Neural cell (in vitro differentiated cells): ENCODE measurements at regions not wholly inside any gene's neighbourhood (a gene's known extent, or its start where the extent isn't known, plus 50 kb on each side); places are given as distances from the start of the nearest gene placed in this dataset.

ENCODE experiments used
- H2AFZ ChIP-seq: fragments of 200-600, 300-800 bp; sonication (generic), shearing (Covaris generic); 2 replicates; pipeline ENCODE4 v1.6.0; 2014; ENCODE audit warnings: low read depth, mild to moderate bottlenecking, antibody characterized with exemption, low read length, moderate library complexity
- H3F3A ChIP-seq: fragments of 200-600 bp; shearing (Covaris generic); 2 replicates; pipeline ENCODE4 v1.6.1; 2016; ENCODE audit warnings: mild to moderate bottlenecking, moderate library complexity, mixed read lengths, antibody characterized with exemption, low read length; ENCODE audit not compliant: insufficient read depth, poor library complexity, severe bottlenecking
- H3K27ac ChIP-seq: fragments of 200-600, 300-800 bp; sonication (generic), shearing (Covaris generic); 2 replicates; pipeline ENCODE4 v1.5.1; 2014; ENCODE audit warnings: mild to moderate bottlenecking, low read length, moderate library complexity
- H3K27me3 ChIP-seq: fragments of 300-800, 200-600 bp; sonication (generic), shearing (Covaris generic); 2 replicates; pipeline ENCODE4 v1.6.0; 2014; ENCODE audit warnings: mild to moderate bottlenecking, low read depth, low read length, moderate library complexity; ENCODE audit not compliant: insufficient read depth
- H3K36me3 ChIP-seq: fragments of 300-800, 200-600 bp; sonication (generic), shearing (Covaris generic); 2 replicates; pipeline ENCODE4 v1.5.1; 2014; ENCODE audit warnings: mild to moderate bottlenecking, antibody characterized with exemption, low read length, moderate library complexity; ENCODE audit not compliant: insufficient read depth
- H3K4me2 ChIP-seq: fragments of 300-800, 200-600 bp; sonication (generic), shearing (Covaris generic); 2 replicates; pipeline ENCODE4 v1.6.0; 2014; ENCODE audit warnings: mild to moderate bottlenecking, low read length
- H3K4me3 ChIP-seq: fragments of 300-800, 200-600 bp; sonication (generic), shearing (Covaris generic); 2 replicates; pipeline ENCODE4 v1.5.1; 2014; ENCODE audit warnings: mild to moderate bottlenecking, low read length, moderate library complexity
- H3K79me2 ChIP-seq: fragments of 200-600 bp; shearing (Covaris generic); replicated peaks from 2 replicates; pipeline ENCODE4 v1.6.0; 2014; ENCODE audit warnings: mild to moderate bottlenecking, low read length, moderate library complexity; ENCODE audit not compliant: insufficient read depth
- H3K9ac ChIP-seq: fragments of 300-800, 200-600 bp; sonication (generic), shearing (Covaris generic); 2 replicates; pipeline ENCODE4 v1.6.1; 2016; ENCODE audit warnings: mild to moderate bottlenecking, low read length, mixed read lengths
- H3K9me2 ChIP-seq: fragments of 200-600 bp; shearing (Covaris generic); 2 replicates; pipeline ENCODE4 v1.6.1; 2016; ENCODE audit warnings: mild to moderate bottlenecking, low read length, mixed read lengths; ENCODE audit not compliant: insufficient read depth
- H3K9me3 ChIP-seq: fragments of 200-600, 300-800 bp; sonication (generic), shearing (Covaris generic); 2 replicates; pipeline ENCODE4 v1.6.1; 2016; ENCODE audit warnings: mild to moderate bottlenecking, mixed run types, low read length, moderate library complexity, mixed read lengths
- H4K20me1 ChIP-seq: fragments of 200-600 bp; shearing (Covaris generic); 2 replicates; pipeline ENCODE4 v1.6.1; 2016; ENCODE audit warnings: mild to moderate bottlenecking, mixed run types; ENCODE audit not compliant: insufficient read depth
- CTCF ChIP-seq: fragments of 450-650 bp; IDR thresholded peaks from 2 replicates; pipeline ENCODE4 v1.5.1; 2014; ENCODE audit warnings: antibody characterized with exemption, mild to moderate bottlenecking, moderate library complexity; ENCODE audit not compliant: poor library complexity, severe bottlenecking
- EP300 ChIP-seq: fragments of 450-650 bp; conservative IDR thresholded peaks from 2 replicates; pipeline ENCODE4 v1.6.1; 2014; ENCODE audit warnings: antibody characterized with exemption, mild to moderate bottlenecking, moderate library complexity; ENCODE audit not compliant: poor library complexity, severe bottlenecking
- EZH2 ChIP-seq: fragments of 200-600, 300-800 bp; shearing (Covaris generic), sonication (generic); IDR thresholded peaks from 2 replicates; pipeline ENCODE4 v1.6.1; 2014; ENCODE audit warnings: antibody characterized with exemption, low read length, borderline replicate concordance, mild to moderate bottlenecking; ENCODE audit not compliant: insufficient read depth, poor library complexity, severe bottlenecking
- MXI1 ChIP-seq: fragments of 450-650 bp; conservative IDR thresholded peaks from 2 replicates; pipeline ENCODE4 v1.6.1; 2014; ENCODE audit warnings: antibody characterized with exemption, mild to moderate bottlenecking; ENCODE audit not compliant: poor library complexity, severe bottlenecking
- POLR2AphosphoS5 ChIP-seq: IDR thresholded peaks from 2 replicates; pipeline ENCODE4 v1.6.1; 2012
- RAD21 ChIP-seq: fragments of 450-650 bp; conservative IDR thresholded peaks from 2 replicates; pipeline ENCODE4 v1.6.1; 2014; ENCODE audit warnings: antibody characterized with exemption, mild to moderate bottlenecking, moderate library complexity
- REST ChIP-seq: IDR thresholded peaks from 2 replicates; pipeline ENCODE4 v1.6.1; 2012; ENCODE audit warnings: borderline replicate concordance
- SMC3 ChIP-seq: fragments of 450-650 bp; conservative IDR thresholded peaks from 2 replicates; pipeline ENCODE4 v1.6.1; 2014; ENCODE audit warnings: antibody characterized with exemption, mild to moderate bottlenecking, moderate library complexity; ENCODE audit not compliant: poor library complexity
- TAF1 ChIP-seq: IDR thresholded peaks from 2 replicates; pipeline ENCODE4 v1.6.1; 2012; ENCODE audit warnings: low read depth

GRCh38 chr10:71124921-71125748, 87.2 kb upstream of the UNC5B start:
- Histone ChIP-seq H3K9ac (no peak overlapping the region), H4K20me1 (no peaks in the 10 kb centered on the region), H3K36me3 (no peaks in the 10 kb centered on the region), H3K4me2 (no peak overlapping the region), H3K27ac (no peak overlapping the region), H3K9me3 (no peaks in the 10 kb centered on the region), H3K9me2 (no peaks in the 10 kb centered on the region), H3K27me3 (no peaks in the 10 kb centered on the region), H3K4me3 (no peak overlapping the region), H3F3A (no peaks in the 10 kb centered on the region), H3K79me2 (no peaks in the 10 kb centered on the region), H2AFZ (no peak overlapping the region)
- TF ChIP-seq SMC3: no peak
- TF ChIP-seq POLR2AphosphoS5: no peak
- TF ChIP-seq TAF1: no peak
- no peak for TF ChIP-seq MXI1
- no peak for TF ChIP-seq CTCF
- no peak for TF ChIP-seq EZH2

GRCh38 chr10:71125749-71126107, 86.6 kb upstream of the UNC5B start:
- TF ChIP-seq REST (no peak), CTCF (no peak), MXI1 (no peak), POLR2AphosphoS5 (no peak), SMC3 (no peak), RAD21 (no peak), TAF1 (no peak), EP300 (no peak), EZH2 (no peak)

More at GRCh38 chr10:71125749-71126107, 86.6 kb upstream of the UNC5B start:
- H3K79me2 ChIP-seq: no peaks in the 10 kb centered on the region
- H3K4me3 ChIP-seq: no peak overlapping the region
- H3K4me2 ChIP-seq: no peak overlapping the region
- H3K9ac ChIP-seq: no peak overlapping the region
- no peaks in the 10 kb centered on the region for H4K20me1 ChIP-seq
- no peaks in the 10 kb centered on the region for H3K27me3 ChIP-seq
- H3K9me2 ChIP-seq: no peaks in the 10 kb centered on the region
- H3F3A ChIP-seq: no peaks in the 10 kb centered on the region
- H3K27ac ChIP-seq: no peak overlapping the region
- H2AFZ ChIP-seq: no peak overlapping the region
- H3K9me3 ChIP-seq: no peaks in the 10 kb centered on the region
- H3K36me3 ChIP-seq: no peaks in the 10 kb centered on the region
